GM12891 (cell line): ENCODE measurements at regions not wholly inside any gene's neighbourhood (a gene's known extent, or its start where the extent isn't known, plus 50 kb on each side); places are given as distances from the start of the nearest gene placed in this dataset.
"Not testable (repeated sequence)": the region's sequence is repeated elsewhere in the genome, so short reads cannot be mapped to it uniquely, and the experiment has no call there.

Experiments used
- PAX5 ChIP-seq: IDR thresholded peaks from 2 replicates; pipeline ENCODE4 v1.6.1; 2011; ENCODE audit warnings: low read length, moderate library complexity, mild to moderate bottlenecking; ENCODE audit not compliant: insufficient read depth, severe bottlenecking
- POLR2A ChIP-seq: IDR thresholded peaks from 2 replicates; pipeline ENCODE4 v1.6.1; 2011; ENCODE audit warnings: low read depth, low read length, control low read depth
- POLR2AphosphoS5 ChIP-seq: IDR thresholded peaks from 2 replicates; pipeline ENCODE4 v1.6.1; 2011; ENCODE audit warnings: low read depth, low read length, control low read depth
- POU2F2 ChIP-seq: IDR thresholded peaks from 2 replicates; pipeline ENCODE4 v1.6.1; 2011; ENCODE audit warnings: low read depth, mild to moderate bottlenecking, control low read depth, low read length, moderate library complexity
- SPI1 ChIP-seq: IDR thresholded peaks from 2 replicates; pipeline ENCODE4 v1.6.1; 2011; ENCODE audit warnings: low read depth, low read length, control low read depth
- TAF1 ChIP-seq: IDR thresholded peaks from 2 replicates; pipeline ENCODE4 v1.6.1; 2011; ENCODE audit warnings: low read depth, low read length, control low read depth

DNA sequence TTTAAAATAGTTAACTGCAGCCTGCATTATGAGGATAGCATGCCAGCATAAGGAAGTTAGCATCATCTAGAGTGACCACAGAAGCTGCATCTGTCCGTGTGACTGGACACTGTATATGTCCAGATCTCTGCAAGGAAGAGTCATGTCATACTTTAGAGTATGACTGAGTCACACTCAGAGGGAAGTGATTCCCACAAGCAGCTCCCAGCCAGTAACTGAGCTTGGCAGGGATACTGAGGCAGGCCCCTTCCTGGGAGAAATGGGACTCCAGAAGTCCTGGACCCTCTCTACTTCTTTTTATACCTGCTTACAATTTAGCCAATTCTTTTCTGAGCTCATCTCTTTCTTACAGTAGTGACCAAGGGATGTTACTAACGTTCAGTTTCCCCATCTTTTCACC is 2975.9 kb downstream of the RPIA start:
- TF ChIP-seq POLR2AphosphoS5, POLR2A, PAX5, POU2F2, SPI1, TAF1: not testable (repeated sequence)
